Endothelial cell of umbilical vein (primary cell): ENCODE measurements at regions not wholly inside any gene's neighbourhood (a gene's known extent, or its start where the extent isn't known, plus 50 kb on each side); places are given as distances from the start of the nearest gene placed in this dataset.

ENCODE experiments used
- BruUV-seq: library from RNA; stranded (reverse); fragments of 400-500 nt; replicated peaks from 2 replicates; lab custom pipeline; 2021; lab: Mats Ljungman, UMichigan
- CTCF ChIA-PET: fragments of 300-600, 350-600 bp; sonication (Branson Sonifier 250); formaldehyde crosslinking; loops from one replicate; lab custom pipeline; 2021; ENCODE audit warnings: antibody characterized with exemption, inconsistent platforms; lab: Charles Lee
- POLR2A ChIA-PET: fragments of 300-600, 350-600 bp; sonication (Branson Sonifier 250); formaldehyde crosslinking; loops from one replicate; lab custom pipeline; 2021; ENCODE audit warnings: antibody characterized with exemption, inconsistent platforms; lab: Charles Lee
- DNase-seq: peaks from one replicate; pipeline ENCODE4 v3.0.0-alpha.2; 2011; ENCODE audit warnings: low read depth, low spot score
- FAIRE-seq: peaks from 2 replicates; lab custom pipeline; 2011; peaks lifted over from hg19 to GRCh38; lab: Jason Lieb, UNC
- H2AFZ ChIP-seq: 2 replicates; pipeline ENCODE4 v1.6.0; 2012; ENCODE audit warnings: low read depth, low read length, control low read depth, inconsistent platforms
- H3K27ac ChIP-seq: 2 replicates; pipeline ENCODE4 v1.5.1; 2011; ENCODE audit warnings: low read depth, mild to moderate bottlenecking, control low read depth, low read length, moderate library complexity; ENCODE audit not compliant: insufficient read depth
- H3K27me3 ChIP-seq, 2 experiments: 2 replicates each; pipeline versions ENCODE4 v1.6.0 to v1.6.1; 2011; ENCODE audit warnings: low read length in 2 of 2, mixed read lengths in 1 of 2; ENCODE audit not compliant: control insufficient read depth in 2 of 2, insufficient read depth in 2 of 2
- H3K36me3 ChIP-seq, 2 experiments: 2 replicates in 1 of 2; 3 replicates in 1 of 2; pipeline ENCODE4 v1.5.1; 2011; ENCODE audit warnings: low read length in 2 of 2, mild to moderate bottlenecking in 1 of 2, moderate library complexity in 1 of 2; ENCODE audit not compliant: control insufficient read depth in 2 of 2, insufficient read depth in 2 of 2; ENCODE audit errors: extremely low read depth in 1 of 2
- H3K4me1 ChIP-seq: 3 replicates; pipeline ENCODE4 v1.5.1; 2011; ENCODE audit warnings: mild to moderate bottlenecking, low read length; ENCODE audit not compliant: control insufficient read depth, insufficient read depth; ENCODE audit errors: extremely low read depth
- H3K4me2 ChIP-seq: 2 replicates; pipeline ENCODE4 v1.6.1; 2011; ENCODE audit warnings: low read length, control low read depth, mixed read lengths; ENCODE audit not compliant: insufficient read depth
- H3K4me3 ChIP-seq, 3 experiments: fragments of 200-600 bp in 1 of 3; sonication (generic), shearing (Covaris generic) in 1 of 3; replicated peaks in 1 of 3; 2 replicates each; pipeline ENCODE4 v1.5.1; 2011 to 2016; ENCODE audit warnings: control low read depth in 3 of 3, low read length in 3 of 3, mild to moderate bottlenecking in 2 of 3, inconsistent platforms in 1 of 3, low read depth in 1 of 3, moderate library complexity in 1 of 3; ENCODE audit not compliant: insufficient read depth in 1 of 3
- H3K79me2 ChIP-seq: 2 replicates; pipeline ENCODE4 v1.6.0; 2012; ENCODE audit warnings: low read length, inconsistent platforms; ENCODE audit not compliant: control insufficient read depth, insufficient read depth
- H3K9ac ChIP-seq: replicated peaks from 2 replicates; pipeline ENCODE3; 2011; ENCODE audit warnings: low read length, control low read depth; ENCODE audit not compliant: insufficient read depth; ENCODE audit errors: extremely low read depth
- H3K9me1 ChIP-seq: replicated peaks from 3 replicates; pipeline ENCODE4 v1.6.0; 2011; ENCODE audit warnings: mild to moderate bottlenecking, low read length; ENCODE audit not compliant: control insufficient read depth, insufficient read depth; ENCODE audit errors: extremely low read depth
- H3K9me3 ChIP-seq: replicated peaks from 2 replicates; pipeline ENCODE4 v1.5.1; 2012; ENCODE audit warnings: low read length, inconsistent platforms; ENCODE audit not compliant: control insufficient read depth, insufficient read depth
- H4K20me1 ChIP-seq: replicated peaks from 2 replicates; pipeline ENCODE3; 2011; ENCODE audit warnings: mild to moderate bottlenecking, low read length; ENCODE audit not compliant: control insufficient read depth, insufficient read depth; ENCODE audit errors: extremely low read depth
- EZH2 ChIP-seq: IDR thresholded peaks from 2 replicates; pipeline ENCODE4 v1.6.1; 2012; ENCODE audit warnings: borderline replicate concordance, low read depth, mild to moderate bottlenecking, moderate library complexity, low read length, inconsistent platforms; ENCODE audit not compliant: severe bottlenecking
- FOS ChIP-seq: IDR thresholded peaks from 2 replicates; pipeline ENCODE4 v1.6.1; 2011; ENCODE audit warnings: mild to moderate bottlenecking, low read length, moderate library complexity, borderline replicate concordance; ENCODE audit not compliant: insufficient read depth
- GATA2 ChIP-seq: IDR thresholded peaks from 2 replicates; pipeline ENCODE4 v1.7.0; 2011; ENCODE audit warnings: low read depth, mild to moderate bottlenecking, moderate library complexity, mixed read lengths, low read length; ENCODE audit not compliant: insufficient read length, insufficient read depth
- JUN ChIP-seq: IDR thresholded peaks from 2 replicates; pipeline ENCODE4 v1.6.1; 2011; ENCODE audit warnings: borderline replicate concordance, low read depth; ENCODE audit not compliant: insufficient read length, insufficient read depth
- MYC ChIP-seq: IDR thresholded peaks from one replicate; pipeline ENCODE4 v1.6.1; 2011; ENCODE audit warnings: mild to moderate bottlenecking, low read depth, low read length
- POLR2A ChIP-seq: IDR thresholded peaks from 2 replicates; pipeline ENCODE4 v1.6.1; 2012; ENCODE audit warnings: low read depth, mild to moderate bottlenecking, control low read depth, low read length
- POLR2AphosphoS5 ChIP-seq: IDR thresholded peaks from 2 replicates; pipeline ENCODE4 v1.6.1; 2012; ENCODE audit warnings: low read depth, mild to moderate bottlenecking, control low read depth, low read length, moderate library complexity; ENCODE audit not compliant: insufficient read depth
- dilution Hi-C: fragments of 300-500 bp; cut with MboI; formaldehyde crosslinking; loops from one replicate; pipeline ENCODE4 v1.15.0; 2019; ENCODE audit warnings: low sequenced_read_pairs; ENCODE audit not compliant: extremely low pct_ligation_motif_present
- intact Hi-C: fragments of 100-400 bp; cut with micrococcal nuclease; formaldehyde crosslinking; loops from one replicate; pipeline ENCODE4 v1.10.0; 2022
- TF ChIP-seq, protein P1 (sequence below): IDR thresholded peaks from 2 replicates; pipeline ENCODE4 v1.6.1; 2011; ENCODE audit not compliant: insufficient read depth, insufficient read length
- TF ChIP-seq, protein P2 (sequence below), 2 donors: IDR thresholded peaks; 1 replicate in 1 of 2; 2 replicates in 1 of 2; pipeline ENCODE4 v1.5.1; 2011; ENCODE audit warnings: low read length in 2 of 2, mild to moderate bottlenecking in 2 of 2, moderate library complexity in 2 of 2, control low read depth in 1 of 2, inconsistent platforms in 1 of 2, low read depth in 1 of 2; ENCODE audit not compliant: insufficient read depth in 1 of 2; ENCODE audit errors: extremely low read depth in 1 of 2

DNA sequence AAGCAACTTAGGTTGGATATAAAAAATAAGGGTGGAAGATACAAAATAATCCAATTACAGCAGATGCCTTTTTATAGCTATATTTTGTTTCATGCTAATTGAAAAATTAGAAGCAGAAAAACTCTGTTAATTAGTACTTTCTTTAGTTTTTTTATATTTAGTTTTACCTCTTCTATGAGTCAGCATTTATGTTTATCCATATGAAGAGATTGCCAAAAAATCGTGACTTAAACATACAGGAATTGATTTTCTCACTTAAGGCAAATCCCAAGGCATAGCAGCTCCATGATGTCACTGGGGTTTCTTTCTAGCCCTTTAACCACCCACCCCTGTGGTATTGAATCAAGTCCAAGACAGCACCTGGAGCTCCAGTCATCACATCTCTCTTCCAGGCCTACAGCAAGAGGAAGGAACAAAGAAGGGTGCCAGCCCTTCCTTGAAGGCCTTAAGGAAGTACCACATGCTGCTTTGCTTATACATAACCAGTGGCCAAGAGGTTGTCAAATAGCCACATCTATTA lies 365.8 kb upstream of the TENM3 start:
- Histone ChIP-seq H3K9me3 (peaks cover 2% of the 10 kb centered on the region), H3K4me2 (no peak overlapping the region), H3K27me3 (no peaks in the 10 kb centered on the region), H3K27ac (no peak overlapping the region), H3K79me2 (no peaks in the 10 kb centered on the region), H3K4me1 (no peaks in the 10 kb centered on the region), H3K9ac (no peak overlapping the region), H3K4me3 (no peak overlapping the region), H3K36me3 (no peaks in the 10 kb centered on the region), H4K20me1 (no peaks in the 10 kb centered on the region), H2AFZ (no peak overlapping the region), H3K9me1 (no peaks in the 10 kb centered on the region)
- POLR2A ChIA-PET = no interaction called here
- dilution Hi-C loops = no loop called here
- TF ChIP-seq MYC (no peak), GATA2 (no peak), FOS (no peak), POLR2A (no peak), EZH2 (no peak), JUN (no peak), POLR2AphosphoS5 (no peak)
- TF ChIP-seq, protein P1, sequence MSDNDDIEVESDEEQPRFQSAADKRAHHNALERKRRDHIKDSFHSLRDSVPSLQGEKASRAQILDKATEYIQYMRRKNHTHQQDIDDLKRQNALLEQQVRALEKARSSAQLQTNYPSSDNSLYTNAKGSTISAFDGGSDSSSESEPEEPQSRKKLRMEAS = no peak
- TF ChIP-seq, protein P2, sequence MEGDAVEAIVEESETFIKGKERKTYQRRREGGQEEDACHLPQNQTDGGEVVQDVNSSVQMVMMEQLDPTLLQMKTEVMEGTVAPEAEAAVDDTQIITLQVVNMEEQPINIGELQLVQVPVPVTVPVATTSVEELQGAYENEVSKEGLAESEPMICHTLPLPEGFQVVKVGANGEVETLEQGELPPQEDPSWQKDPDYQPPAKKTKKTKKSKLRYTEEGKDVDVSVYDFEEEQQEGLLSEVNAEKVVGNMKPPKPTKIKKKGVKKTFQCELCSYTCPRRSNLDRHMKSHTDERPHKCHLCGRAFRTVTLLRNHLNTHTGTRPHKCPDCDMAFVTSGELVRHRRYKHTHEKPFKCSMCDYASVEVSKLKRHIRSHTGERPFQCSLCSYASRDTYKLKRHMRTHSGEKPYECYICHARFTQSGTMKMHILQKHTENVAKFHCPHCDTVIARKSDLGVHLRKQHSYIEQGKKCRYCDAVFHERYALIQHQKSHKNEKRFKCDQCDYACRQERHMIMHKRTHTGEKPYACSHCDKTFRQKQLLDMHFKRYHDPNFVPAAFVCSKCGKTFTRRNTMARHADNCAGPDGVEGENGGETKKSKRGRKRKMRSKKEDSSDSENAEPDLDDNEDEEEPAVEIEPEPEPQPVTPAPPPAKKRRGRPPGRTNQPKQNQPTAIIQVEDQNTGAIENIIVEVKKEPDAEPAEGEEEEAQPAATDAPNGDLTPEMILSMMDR (IDR thresholded peaks at IDR 0.05; ENCODE audit: extremely low read depth in 1 of 2, insufficient read depth in 1 of 2, low read depth in 1 of 2, low read length in 2 of 2) = no peak
- no peak for DNase-seq
- CTCF ChIA-PET = no interaction called here
- FAIRE-seq = no peak
- no TSS peak for BruUV-seq
- intact Hi-C loops = no loop called here
